Motor neuron (in vitro differentiated cells): ENCODE measurements at regions not wholly inside any gene's neighbourhood (a gene's known extent, or its start where the extent isn't known, plus 50 kb on each side); places are given as distances from the start of the nearest gene placed in this dataset.

ENCODE experiments used
- ATAC-seq, 8 experiments: fragments of 200-7000 bp; cut with Tn5 transposase; replicated peaks in 6 of 8; 2 replicates each; pipeline ENCODE4 v1.8.0; 2021; ENCODE audit warnings: mild to moderate bottlenecking in 8 of 8, moderate library complexity in 8 of 8
- H3K27ac ChIP-seq, 2 donors: fragments of 250-450 bp; sonication (Bioruptor Pico); 2 replicates each; pipeline ENCODE4 v1.9.0; 2021; ENCODE audit warnings: antibody characterized with exemption in 2 of 2, mild to moderate bottlenecking in 2 of 2, moderate library complexity in 1 of 2
- H3K4me1 ChIP-seq, 2 donors: fragments of 250-450 bp; sonication (Bioruptor Pico); replicated peaks in 1 of 2; 2 replicates each; pipeline ENCODE4 v1.6.1; 2021; ENCODE audit warnings: antibody characterized with exemption in 2 of 2, mild to moderate bottlenecking in 2 of 2, moderate library complexity in 1 of 2
- H3K4me3 ChIP-seq, 5 donors: fragments of 250-450 bp; sonication (Bioruptor Pico); 2 replicates each; pipeline ENCODE4 v1.9.0; 2021; ENCODE audit warnings: antibody characterized with exemption in 5 of 5, mild to moderate bottlenecking in 5 of 5, moderate library complexity in 4 of 5
- WGBS, 10 experiments: fragments of 450-650 bp; shearing (Covaris generic); methylation state at CpG; one replicate each; pipeline ENCODE4 v1.0.0; 2022; 5-methylcytosine and 5-hydroxymethylcytosine counted together
- in situ Hi-C, 9 experiments: fragments of 400-800 bp; cut with MboI; loops; one replicate each; pipeline ENCODE4 v1.15.0; 2021; ENCODE audit warnings: low sequenced_read_pairs in 9 of 9, low pct_unique_long_range_greater_than_20kb in 2 of 9; ENCODE audit not compliant: unreplicated experiment in 9 of 9

- H3K4me3 ChIP-seq, result no peak overlapping the region
- no peak for ATAC-seq
- H3K4me1 ChIP-seq, result peaks cover 5 to 8% of the 10 kb centered on the region in 2 donors
- H3K27ac ChIP-seq, result no peak overlapping the region
- WGBS, 10 experiments, result 40 to 100% (median 86%) methylated on average over 1 to 5 of the region's 9 CpGs; no CpG with 5 or more reads in 2 of the 10 experiments
- in situ Hi-C loops, result no loop called here
These were observed 145.6 kb upstream of the ZNF32 start for GRCh38 chr10:43794181-43794815.

DNA sequence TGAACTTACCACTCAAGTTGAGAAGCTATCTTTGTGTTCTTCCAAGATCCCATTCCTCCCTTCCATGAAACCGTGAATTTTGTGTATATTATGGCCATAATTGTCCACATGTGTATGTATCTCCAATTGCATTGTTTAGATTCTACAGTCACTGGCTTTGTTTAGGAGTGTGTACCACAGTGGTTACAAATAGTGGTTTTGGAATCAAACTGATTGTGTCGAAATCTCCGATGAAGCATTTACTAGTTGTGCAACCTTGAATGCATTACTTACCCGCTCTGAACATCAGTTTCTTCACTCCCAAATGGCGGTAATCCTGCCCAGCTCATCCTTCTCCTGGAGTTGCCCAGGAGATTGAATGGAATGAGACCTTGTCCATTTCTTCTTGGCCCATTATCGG is 145.0 kb upstream of the ZNF32 start:
- H3K4me1 ChIP-seq, result peaks cover 1 to 5% of the 10 kb centered on the region in 2 donors
- no peak for ATAC-seq
- no peak overlapping the region for H3K4me3 ChIP-seq
- in situ Hi-C loops, result no loop called here
- H3K27ac ChIP-seq, result no peak overlapping the region
- WGBS, 10 experiments, result 42 to 100% (median 86%) methylated on average over 3 to 6 of the region's 6 CpGs; no CpG with 5 or more reads in 3 of the 10 experiments

- in situ Hi-C loops, result no loop called here
- no peak for ATAC-seq
- Histone ChIP-seq H3K4me1 (no peaks in the 10 kb centered on the region), H3K4me3 (no peak overlapping the region), H3K27ac (no peak overlapping the region)
- WGBS, 10 experiments, result 17 to 84% (median 79%) methylated on average over 1 to 11 of the region's 11 CpGs; no CpG with 5 or more reads in 4 of the 10 experiments
These were observed 141.5 kb upstream of the ZNF32 start for GRCh38 chr10:43790147-43790546.

DNA sequence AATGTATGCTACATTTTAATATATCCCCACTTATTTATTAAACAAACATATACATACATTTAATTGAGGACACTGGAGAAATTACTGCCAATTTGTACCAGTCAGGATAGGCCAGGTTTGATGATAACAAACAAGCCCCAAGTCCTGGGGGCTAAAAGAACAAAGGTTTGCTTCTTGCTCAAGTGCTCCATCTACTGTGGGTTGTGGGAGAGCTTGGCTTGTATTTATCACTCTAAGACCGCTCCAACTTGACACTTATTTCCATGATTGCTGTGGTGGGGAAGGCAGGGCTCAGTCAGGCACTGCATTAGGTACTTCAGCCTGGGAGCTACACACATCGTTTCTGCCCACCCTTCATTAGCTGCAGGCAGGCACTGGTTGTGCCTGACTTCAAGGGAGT is 136.6 kb upstream of the ZNF32 start:
- Histone ChIP-seq H3K27ac (no peak overlapping the region), H3K4me3 (no peak overlapping the region), H3K4me1 (no peaks in the 10 kb centered on the region)
- WGBS, 10 experiments, result 20 to 86% (median 50%) methylated on average over 1 to 2 of the region's 2 CpGs; no CpG with 5 or more reads in 3 of the 10 experiments
- no peak for ATAC-seq
- in situ Hi-C loops, result no loop called here

DNA sequence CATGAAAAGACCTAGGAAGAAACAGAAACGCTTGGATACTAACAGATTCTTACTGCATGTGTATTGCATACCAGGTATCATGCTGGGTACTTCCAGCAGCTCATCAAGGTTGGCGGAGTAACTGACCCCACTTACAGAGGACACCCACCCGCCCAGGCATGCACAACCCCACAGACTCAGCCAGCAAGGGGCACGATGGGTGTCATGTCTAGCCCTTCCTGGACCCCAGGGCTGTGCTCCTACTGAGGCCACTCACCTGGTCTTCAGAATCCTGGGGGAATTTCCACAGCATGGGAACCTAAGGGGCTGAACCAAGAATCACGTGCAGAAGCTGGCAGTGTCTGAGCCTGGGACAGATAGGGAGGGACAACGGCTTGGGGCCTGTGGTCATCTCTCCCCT is 134.1 kb upstream of the ZNF32 start:
- Histone ChIP-seq H3K4me1 (no peaks in the 10 kb centered on the region), H3K27ac (no peak overlapping the region), H3K4me3 (no peak overlapping the region)
- no peak for ATAC-seq
- in situ Hi-C loops, result no loop called here
- 47 to 100% (median 90%) methylated on average over 1 to 3 of the region's 6 CpGs; no CpG with 5 or more reads in 5 of the 10 experiments for WGBS, 10 experiments

GRCh38 chr10:43781480-43782361 is 133.0 kb upstream of the ZNF32 start:
- in situ Hi-C loops, result no loop called here
- H3K27ac ChIP-seq, result no peak overlapping the region
- 40 to 100% (median 79%) methylated on average over 1 to 6 of the region's 6 CpGs; no CpG with 5 or more reads in 3 of the 10 experiments for WGBS, 10 experiments
- H3K4me3 ChIP-seq, result no peak overlapping the region
- no peaks in the 10 kb centered on the region for H3K4me1 ChIP-seq
- peak in 1 of 8 experiments; percentile 36 for ATAC-seq

GRCh38 chr10:43778571-43778970 is 129.9 kb upstream of the ZNF32 start:
- Histone ChIP-seq H3K4me3 (no peak overlapping the region), H3K4me1 (no peaks in the 10 kb centered on the region), H3K27ac (no peak overlapping the region)
- 51 to 100% (median 85%) methylated on average over 1 to 4 of the region's 4 CpGs for WGBS, 10 experiments
- in situ Hi-C loops, result no loop called here
- ATAC-seq, result no peak

DNA sequence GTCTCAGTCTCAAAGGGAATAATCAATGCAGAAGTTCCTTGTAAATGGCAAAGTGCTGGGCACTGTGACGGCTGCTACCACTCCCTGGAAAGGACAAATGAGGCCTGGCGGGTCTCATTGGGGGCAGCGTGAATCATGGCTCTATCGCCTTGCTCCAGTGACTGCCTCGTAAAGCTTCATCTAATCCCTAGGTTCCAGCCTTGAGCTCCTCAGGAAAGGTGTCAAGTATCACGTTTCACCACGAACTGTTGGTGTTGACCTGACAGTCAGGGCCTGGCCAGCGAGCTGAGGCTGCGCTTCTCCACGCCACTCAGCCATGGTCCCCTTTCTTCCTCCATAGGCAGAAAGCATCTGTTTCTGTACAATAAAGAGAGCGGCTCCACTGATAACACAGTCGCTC is 126.7 kb upstream of the ZNF32 start:
- in situ Hi-C loops, result no loop called here
- no peak overlapping the region for H3K27ac ChIP-seq
- no peak for ATAC-seq
- H3K4me1 ChIP-seq, result no peaks in the 10 kb centered on the region
- H3K4me3 ChIP-seq, result no peak overlapping the region
- 70 to 100% (median 86%) methylated on average over 1 to 9 of the region's 12 CpGs; no CpG with 5 or more reads in 3 of the 10 experiments for WGBS, 10 experiments

DNA sequence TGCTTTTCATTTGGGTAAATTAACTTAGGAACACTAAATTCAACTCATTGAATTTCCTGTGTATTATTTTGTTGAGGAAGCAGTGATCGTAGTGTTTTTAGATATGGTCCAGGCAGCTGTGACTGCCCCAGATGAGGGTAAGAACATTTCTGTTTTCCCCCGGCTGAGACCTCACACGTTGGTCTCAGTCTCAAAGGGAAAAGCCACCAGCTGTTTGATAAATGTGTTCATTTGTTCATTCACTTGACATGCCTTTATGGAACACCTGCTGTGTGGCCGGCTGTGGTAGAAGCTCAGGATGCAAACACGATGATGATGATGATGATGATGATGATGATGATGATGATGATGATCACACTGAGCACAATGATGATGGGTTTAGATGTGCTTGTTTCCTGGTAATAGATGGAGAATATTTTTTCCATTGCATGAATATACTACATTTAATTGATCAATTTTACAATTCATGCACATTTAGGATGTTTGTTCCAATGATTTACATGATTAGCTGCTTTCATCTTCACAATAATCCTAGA is 125.6 kb upstream of the ZNF32 start:
- H3K4me1 ChIP-seq, result no peaks in the 10 kb centered on the region
- H3K4me3 ChIP-seq, result no peak overlapping the region
- 41 to 90% (median 54%) methylated on average over 1 to 4 of the region's 5 CpGs; no CpG with 5 or more reads in 2 of the 10 experiments for WGBS, 10 experiments
- ATAC-seq, result no peak
- no peak overlapping the region for H3K27ac ChIP-seq
- in situ Hi-C loops, result no loop called here

DNA sequence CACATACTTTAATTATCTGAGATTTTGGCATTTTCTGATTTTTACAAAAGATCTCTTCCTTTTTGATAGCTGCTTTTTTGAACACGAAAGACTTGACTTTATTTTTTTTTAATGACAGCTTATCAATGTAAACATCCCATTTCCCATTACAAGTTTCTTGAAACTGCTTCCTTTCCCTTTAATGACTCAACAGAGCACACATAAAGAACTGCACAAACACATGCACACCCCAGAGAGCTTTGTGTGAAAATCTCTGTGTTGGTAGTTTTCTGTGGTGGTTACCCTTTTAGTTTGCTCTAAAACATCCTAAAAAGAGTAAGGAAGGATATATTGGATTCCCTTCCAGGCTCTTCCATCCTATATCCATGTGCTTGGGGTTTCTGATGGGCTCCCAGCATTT is 125.1 kb upstream of the ZNF32 start:
- Histone ChIP-seq H3K4me3 (no peak overlapping the region), H3K4me1 (no peaks in the 10 kb centered on the region), H3K27ac (no peak overlapping the region)
- in situ Hi-C loops, result no loop called here
- WGBS, 10 experiments, result 8 to 100% (median 86%) methylated on average over 1 of the region's 1 CpG; no CpG with 5 or more reads in 1 of the 10 experiments
- no peak for ATAC-seq

GRCh38 chr10:43772171-43772570 is 123.5 kb upstream of the ZNF32 start:
- H3K27ac ChIP-seq, result no peak overlapping the region
- no peak for ATAC-seq
- H3K4me1 ChIP-seq, result no peaks in the 10 kb centered on the region
- in situ Hi-C loops, result no loop called here
- H3K4me3 ChIP-seq, result no peak overlapping the region
- WGBS, 10 experiments, result 20 to 100% (median 58%) methylated on average over 1 to 2 of the region's 2 CpGs; no CpG with 5 or more reads in 1 of the 10 experiments

- Histone ChIP-seq H3K4me3 (no peak overlapping the region), H3K4me1 (no peaks in the 10 kb centered on the region), H3K27ac (no peak overlapping the region)
- 0 to 79% (median 47%) methylated on average over 2 of the region's 2 CpGs; no CpG with 5 or more reads in 1 of the 10 experiments for WGBS, 10 experiments
- no peak for ATAC-seq
- in situ Hi-C loops, result no loop called here
These were observed 123.0 kb upstream of the ZNF32 start for GRCh38 chr10:43771675-43772074.

- no peak overlapping the region for H3K27ac ChIP-seq
- H3K4me3 ChIP-seq, result no peak overlapping the region
- in situ Hi-C loops, result no loop called here
- no peak for ATAC-seq
- WGBS, 10 experiments, result 0 to 100% (median 67%) methylated on average over 1 to 2 of the region's 2 CpGs; no CpG with 5 or more reads in 1 of the 10 experiments
- no peaks in the 10 kb centered on the region for H3K4me1 ChIP-seq
These were observed 116.8 kb upstream of the ZNF32 start for GRCh38 chr10:43765516-43765915.
